Stimulated activated CD8-positive, alpha-beta memory T cell treated with anti-CD3 and anti-CD28 coated beads, Interleukin-2, amount 100 ng/mL, for 48 hours (primary cell): ENCODE measurements at regions not wholly inside any gene's neighbourhood (a gene's known extent, or its start where the extent isn't known, plus 50 kb on each side); places are given as distances from the start of the nearest gene placed in this dataset.
"Not testable (repeated sequence)": the region's sequence is repeated elsewhere in the genome, so short reads cannot be mapped to it uniquely, and the experiment has no call there.

Experiments
- DNase-seq, 2 donors: peaks; one replicate each; pipeline ENCODE4 v3.0.0-alpha.2; 2020; ENCODE audit warnings: low read depth in 2 of 2

DNA sequence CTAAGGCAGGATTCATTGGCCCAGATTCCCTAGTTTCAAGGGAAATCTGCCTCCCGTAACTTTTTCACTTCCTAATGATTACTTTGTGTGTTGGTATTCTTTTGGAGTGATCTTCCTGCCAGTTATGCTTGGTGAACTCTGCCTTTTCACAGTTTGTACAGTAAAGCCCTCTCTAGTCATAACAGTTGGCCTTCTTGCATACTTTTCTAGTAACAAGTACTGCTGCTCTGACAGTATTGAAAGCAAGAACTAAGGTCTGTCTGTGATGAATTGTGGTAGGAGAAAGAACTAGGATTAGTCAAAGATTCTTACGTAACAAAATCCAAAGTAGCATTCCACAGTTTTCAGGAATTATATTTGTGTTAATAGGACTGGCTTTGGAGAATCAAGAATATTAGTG is 1457.2 kb upstream of the WWC1 start:
- DNase-seq, result no peak

DNA sequence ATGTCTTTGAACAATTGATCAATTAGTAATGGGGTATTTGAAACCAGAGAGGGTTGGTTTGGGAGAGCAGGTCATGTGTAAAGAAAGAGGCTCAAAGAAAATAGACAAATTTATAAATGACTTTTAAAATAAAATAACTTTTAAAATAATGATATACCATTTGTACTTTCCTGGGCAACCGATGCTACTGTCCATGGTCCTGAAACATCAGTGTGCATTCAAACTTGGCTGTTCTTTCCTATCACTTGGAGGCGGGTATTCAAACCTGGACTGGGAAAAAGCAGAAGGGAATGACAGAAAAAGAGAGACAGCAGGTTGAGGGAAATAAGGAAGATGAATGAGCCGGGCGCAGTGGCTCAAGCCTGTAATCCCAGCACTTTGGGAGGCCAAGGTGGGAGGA is 1446.4 kb upstream of the WWC1 start:
- DNase-seq, result no peak

DNA sequence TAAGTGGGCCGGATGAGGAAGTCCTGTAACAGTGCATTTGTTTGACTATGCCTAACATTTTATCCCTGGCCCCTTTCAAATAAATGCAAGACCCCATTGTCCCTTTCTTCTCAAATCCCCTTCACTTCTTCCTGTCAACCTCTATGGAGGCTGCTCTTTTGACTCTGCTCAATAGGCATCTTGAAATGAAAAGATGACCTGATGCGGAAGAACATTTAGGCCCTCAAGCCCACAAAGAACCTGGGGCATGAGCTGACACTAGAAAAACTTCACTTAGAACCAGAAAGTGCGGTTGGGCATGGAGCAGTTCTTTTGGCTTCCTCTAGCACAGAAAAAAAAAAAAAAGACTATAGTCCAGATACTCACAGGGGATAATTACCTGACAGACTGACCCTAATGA is 1434.7 kb upstream of the WWC1 start:
- DNase-seq, result no peak

DNA sequence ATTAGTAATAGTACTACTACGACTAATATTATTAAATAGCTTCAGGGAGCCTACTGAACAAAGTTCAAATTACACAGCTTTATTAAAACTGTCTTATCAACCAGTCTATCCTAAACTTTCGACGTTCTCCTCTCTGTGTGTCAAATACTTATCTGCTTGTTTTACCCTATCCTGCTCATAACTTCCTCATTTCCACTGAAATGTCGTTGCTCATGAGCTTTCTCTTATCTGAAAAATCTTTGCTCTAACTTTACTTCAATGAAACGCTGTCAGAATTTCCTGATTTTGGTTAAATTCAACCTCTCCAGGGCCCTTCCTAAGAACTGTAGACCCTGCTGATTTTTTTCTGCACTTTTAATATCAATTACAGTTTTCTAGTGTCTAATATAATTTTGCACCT is 1431.0 kb upstream of the WWC1 start:
- DNase-seq, result no peak

DNA sequence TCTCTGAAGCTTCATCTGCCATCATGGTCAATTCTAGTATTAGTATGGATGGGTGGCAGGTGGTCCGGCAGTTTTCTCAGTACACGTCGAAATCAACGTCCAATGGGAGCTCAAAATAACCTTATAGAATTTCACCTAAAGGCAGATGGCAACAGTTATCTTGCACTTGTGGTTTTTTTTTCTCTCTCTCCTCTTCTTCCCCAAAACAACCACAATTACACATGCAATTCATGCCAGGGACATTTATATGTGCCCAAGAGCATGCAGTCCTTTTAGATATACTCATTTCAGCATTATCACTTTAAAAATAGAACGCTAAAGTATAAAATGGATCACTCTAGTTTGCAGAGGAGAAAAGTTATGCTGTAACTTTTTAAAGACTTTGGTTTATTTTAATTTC is 1428.9 kb upstream of the WWC1 start:
- DNase-seq, result no peak

DNA sequence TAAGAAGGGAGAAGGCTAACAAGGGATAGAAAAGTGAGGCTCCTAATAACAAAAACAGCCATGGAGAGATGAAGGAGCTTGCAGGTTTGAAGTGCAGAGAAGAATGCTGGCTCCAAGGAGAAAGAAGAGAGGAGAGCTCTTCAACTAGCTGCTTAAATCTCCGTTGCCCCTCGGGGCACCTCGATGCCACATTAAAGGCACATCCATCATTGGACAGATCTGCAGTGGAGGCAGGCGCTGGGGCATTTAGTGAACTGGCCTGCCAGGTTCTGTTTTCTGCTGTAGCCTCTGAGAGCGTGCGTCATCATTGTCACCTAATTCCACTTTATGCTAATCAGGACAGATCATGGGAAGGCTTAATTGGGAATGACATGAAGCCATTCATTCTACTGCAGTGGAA is 1426.2 kb upstream of the WWC1 start:
- no peak for DNase-seq

DNA sequence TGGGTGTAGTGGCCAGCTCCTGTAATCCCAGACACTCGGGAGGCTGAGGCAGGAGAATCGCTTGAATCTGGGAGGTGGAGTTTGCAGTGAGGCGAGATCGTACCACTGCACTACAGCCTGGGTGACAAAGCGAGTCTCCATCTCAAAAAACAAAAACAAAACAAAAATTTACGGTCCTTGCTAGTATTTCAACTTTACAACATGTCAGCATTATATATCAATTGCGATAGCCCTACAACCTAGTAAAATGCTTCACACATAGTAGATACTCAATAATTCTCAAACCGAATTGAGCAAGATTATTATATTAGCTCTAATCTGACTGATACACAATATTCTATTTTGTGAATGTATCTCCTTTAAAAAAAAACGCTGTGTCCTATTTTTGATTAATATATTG is 1411.0 kb upstream of the WWC1 start:
- no peak for DNase-seq

DNA sequence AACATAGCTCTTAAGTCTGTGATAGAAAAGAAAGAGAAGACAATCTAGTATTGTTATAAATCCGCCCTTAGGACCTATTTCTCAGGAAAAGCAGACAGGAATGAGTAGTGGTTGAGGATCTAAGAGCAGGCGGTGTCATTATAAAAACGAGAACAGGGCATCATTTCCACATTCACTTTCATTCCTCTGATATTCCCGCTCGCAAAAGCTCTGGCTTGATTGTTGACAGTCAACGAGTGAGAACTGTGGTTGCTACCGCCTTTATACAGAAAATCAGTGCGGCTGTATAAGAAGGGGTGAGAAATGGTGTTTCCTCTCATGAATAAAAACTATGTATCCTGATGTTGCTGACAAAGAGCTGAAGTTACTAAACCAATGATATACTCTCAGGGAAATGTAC is 1409.6 kb upstream of the WWC1 start:
- no peak for DNase-seq

DNA sequence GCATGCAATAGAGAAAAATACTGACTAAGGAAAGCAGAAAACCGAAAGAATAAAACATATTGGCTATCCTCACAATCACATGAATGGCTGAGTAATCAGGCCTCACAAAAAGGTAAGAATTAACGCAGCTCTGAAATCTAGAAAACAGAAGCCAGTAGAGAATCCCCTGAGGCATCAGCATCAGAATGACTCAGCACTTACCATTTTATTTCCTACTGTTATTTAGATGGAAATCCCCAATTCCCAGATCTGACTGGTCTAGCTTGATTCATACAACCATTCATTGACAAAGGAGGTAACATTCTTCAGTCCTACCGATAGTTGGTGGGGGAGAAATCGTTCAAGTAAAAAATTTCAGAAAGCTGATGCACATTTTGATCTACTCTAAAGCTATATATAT is 1408.4 kb upstream of the WWC1 start:
- DNase-seq, result no peak

DNA sequence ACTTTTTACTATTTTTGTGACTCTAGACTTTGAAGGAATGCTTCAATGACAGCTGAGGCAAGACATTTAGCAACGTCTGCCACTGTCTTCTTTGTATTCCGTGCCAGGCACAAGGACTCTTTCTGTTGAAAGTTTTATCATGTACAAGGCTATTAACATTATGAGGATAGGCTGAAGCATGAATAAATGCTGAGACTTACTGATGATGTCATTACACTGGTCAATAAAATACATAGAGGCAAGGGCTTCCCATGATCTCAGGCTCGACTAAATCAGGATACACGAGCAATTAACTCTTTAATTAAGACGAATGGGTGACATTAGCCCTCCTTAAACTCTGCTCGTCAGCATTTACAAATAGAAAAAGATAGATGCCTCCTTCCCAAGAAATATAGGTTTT is 1393.3 kb upstream of the WWC1 start:
- no peak for DNase-seq

DNA sequence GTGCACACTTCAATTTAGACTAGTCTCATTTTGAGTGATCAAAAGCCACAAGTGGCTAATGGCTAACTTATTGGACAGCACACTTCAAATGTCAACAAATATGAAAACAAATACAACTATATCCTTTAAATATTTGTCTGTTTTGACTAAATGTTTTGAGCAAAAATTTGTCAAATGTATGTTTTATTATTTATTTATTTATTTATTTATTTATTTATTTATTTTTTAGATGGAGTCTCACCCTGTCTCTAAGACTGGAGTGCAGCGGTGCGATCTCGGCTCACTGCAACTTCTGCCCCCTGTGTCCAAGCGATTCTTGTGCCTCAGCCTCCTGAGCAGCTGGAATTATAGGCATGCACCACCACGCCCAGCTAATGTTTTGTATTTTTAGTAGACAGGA is 1392.1 kb upstream of the WWC1 start:
- DNase-seq, result no peak

DNA sequence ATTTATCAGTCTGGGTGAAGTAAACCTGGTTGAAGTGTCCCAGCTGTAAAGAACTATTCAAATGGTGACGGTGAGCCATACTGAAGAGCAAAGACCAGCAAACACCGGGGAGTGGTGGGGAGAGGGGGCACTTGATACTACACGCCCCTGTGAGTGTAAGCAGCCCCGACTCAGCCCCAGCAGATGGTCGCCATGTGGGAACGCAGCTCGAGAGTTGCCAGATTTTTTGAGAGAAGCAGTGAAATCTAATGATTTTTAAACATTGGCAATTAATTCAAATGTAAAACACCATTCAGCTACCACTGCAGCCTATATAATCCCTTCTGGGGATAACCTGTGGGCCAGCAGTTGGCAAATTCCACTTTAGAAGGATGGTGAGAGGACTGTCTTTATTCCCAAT is 1386.9 kb upstream of the WWC1 start:
- no peak for DNase-seq

DNA sequence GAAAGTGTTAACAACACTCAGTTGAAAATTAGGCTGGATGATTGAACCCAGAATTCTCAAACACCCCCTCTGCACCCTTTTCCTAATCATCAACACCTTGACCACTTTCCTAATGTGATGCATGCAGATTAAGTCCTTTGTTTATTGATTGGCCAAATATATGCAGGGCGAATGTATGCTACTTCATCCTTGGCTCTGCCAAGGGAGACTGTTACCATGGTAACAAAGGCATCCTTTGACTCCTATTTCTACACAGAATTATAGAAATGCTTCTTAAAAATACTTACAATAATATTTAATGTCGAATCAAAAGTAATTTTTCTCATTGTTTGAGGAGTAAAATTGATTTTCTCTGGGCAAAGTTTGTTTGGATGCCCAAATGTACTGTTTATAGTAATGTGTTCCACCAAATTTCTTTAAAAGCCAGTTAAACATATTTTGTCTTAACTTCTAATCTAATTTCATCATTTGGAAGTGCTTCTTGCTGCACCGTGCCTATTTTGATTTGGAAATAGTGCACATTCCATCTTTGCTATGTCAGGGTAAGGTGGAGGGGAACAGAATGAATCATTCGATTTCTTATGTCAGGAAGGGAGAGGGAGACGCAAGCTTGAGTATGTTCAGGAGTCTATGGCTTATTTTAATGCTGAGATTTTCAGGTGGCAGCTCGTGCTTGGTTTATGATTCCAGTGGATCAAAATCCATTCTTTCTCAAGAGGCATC is 1384.3 kb upstream of the WWC1 start:
- no peak for DNase-seq

DNA sequence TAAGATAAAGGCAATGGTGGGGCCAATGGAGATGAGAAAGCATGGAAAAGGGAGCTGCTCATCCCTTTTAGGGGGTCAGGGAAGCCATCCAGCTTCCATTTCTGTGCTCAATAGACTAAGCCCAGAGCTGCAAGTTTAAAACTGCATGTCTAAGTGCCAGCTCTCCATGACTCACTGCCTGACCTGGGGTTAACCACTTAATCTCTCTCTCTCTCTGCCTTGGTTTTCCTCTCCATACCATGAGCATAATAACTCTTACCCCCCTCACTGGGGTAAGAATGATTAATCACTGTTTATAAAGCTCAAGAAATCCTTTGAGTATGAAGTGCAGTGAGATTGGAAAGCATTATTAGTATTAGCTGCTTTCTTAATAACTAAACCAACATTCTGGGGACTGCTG is 1382.4 kb upstream of the WWC1 start:
- no peak for DNase-seq

DNA sequence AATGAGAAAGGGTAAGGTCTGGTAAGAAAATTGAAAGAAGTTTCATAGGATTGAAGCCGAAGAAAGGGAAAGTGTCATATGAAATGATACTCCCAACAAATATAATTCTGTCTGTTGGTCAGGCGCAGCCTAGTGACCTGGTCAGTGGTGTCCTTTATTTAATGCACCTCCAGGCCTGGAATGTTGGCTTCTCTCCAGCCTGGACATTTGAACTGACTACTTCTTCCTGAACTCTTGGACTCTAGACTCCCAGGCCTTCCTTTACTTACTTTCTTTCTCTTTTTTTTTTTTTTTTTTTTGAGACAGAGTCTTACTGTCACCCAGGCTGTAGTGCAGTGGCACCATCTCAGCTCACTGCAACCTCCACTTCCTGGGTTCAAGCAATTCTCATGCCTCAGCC is 1381.5 kb upstream of the WWC1 start:
- DNase-seq, result no peak

DNA sequence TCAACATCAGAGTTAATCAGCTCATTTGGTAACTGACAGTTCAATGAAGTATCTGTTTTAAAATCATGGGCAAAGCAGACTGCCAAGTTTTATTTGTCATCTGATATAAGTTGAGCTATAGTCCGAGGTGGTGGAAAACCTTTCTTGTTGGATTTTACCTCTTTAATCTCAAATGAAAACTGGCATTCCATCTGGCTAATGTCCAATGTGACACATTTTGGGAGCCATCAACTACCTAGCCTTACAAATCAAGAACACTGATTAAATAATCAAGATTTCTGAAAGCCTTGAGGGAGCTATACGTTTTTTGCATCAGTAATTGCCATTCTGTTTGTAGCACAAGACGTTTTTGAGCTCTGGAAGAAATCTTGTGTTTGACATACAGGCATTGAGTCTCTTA is 1380.5 kb upstream of the WWC1 start:
- no peak for DNase-seq

DNA sequence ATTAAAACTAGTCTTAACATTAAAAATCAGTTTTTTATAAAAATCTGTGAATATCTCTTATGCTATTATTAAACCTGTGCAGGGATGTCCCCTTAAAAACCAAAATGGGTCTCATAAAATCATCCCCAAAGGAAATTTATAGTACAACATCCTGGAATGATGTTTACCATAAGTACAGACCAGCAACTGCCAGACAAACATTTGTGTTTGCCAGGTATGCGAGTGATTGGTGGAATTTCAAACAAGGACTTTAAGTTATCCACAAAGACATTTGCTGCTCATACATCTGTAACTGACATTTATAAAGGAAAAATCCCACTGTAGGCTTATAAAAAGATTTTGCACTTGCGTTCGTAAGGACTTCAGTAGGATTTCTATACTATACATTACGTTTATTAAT is 1375.4 kb upstream of the WWC1 start:
- DNase-seq, result no peak

DNA sequence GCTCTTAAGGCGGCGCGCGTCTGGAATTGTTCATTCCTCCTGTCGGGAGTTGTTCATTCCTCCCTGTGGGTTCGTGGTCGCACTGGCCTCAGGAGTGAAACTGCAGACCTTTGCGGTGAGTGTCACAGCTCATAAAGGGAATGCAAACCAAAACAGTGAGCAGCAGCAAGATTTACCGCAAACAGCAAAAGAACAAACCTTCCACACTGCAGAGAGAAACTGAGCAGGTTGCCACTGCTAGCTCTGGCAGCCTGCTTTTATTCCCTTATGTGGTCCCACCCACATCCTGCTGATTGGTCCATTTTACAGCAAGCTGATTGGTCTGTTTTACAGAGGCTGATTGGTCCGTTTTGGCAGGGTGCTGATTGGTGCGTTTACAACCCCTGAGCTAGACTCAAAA is 1365.3 kb upstream of the WWC1 start:
- DNase-seq, result no peak

DNA sequence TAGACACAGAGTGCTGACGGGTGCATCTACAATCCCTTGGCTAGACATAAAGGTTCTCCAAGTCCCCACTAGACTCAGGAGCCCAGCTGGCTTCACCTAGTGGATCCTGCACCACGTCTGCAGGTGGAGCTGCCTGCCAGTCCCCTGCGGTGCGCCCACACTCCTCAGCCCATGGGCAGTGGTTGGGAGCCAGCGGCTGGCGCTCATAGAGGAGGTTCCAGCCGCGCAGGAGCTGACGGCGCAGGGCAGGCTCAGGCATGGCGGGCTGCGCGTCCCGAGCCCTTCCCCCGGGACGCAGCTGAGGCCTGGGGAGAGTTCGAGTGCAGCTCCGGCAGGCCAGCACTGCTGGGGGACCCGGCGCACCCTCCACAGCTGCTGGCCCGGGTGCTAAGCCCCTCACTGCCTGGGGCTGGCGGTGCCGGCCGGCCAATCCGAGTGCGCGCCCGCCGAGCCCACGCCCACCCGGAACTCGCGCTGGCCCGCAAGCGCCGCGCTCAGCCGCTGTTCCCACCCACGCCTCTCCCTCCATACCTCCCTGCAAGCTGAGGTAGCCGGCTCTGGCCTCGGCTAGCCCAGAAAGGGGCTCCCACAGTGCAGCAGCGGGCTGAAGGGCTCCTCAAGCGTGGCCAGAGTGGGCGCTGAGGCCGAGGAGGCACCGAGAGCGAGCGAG is 1364.5 kb upstream of the WWC1 start:
- not testable (repeated sequence) for DNase-seq

DNA sequence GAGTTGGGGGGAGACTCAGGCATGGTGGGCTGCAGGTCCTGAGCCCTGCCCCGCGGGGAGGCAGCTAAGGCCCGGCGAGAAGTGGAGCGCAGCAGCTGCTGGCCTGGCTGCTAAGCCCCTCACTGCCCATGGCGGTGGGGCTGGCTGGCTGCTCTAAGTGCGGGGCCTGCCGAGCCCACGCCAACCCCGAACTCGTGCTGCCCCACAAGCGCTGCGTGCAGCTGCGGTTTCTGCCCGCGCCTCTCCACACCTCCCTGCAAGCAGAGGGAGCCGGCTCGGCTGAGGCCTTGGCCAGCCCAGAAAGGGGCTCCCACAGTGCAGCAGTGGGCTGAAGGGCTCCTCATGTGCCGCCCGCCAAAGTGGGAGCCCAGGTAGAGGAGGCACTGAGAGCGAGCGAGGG is 1355.1 kb upstream of the WWC1 start:
- DNase-seq, result no peak

DNA sequence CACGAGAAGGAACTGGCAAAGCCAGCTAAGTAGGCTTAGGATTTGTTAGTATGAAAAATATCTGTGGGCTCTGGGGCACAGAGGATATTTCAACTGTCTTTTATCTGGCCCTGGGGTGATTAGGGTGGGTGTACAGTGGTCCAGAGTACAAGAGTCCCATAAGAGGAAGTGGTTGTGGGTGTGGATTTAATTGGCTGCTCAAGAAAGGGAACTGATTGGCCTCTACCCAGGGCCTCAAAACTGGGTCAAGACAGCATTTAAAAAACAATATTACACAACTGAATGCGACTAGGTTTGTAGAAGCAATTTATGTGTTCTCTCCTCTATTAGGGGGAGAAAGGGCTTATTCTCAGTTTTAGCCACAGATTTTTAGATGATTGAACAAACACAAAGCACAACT is 1353.4 kb upstream of the WWC1 start:
- DNase-seq, result no peak

DNA sequence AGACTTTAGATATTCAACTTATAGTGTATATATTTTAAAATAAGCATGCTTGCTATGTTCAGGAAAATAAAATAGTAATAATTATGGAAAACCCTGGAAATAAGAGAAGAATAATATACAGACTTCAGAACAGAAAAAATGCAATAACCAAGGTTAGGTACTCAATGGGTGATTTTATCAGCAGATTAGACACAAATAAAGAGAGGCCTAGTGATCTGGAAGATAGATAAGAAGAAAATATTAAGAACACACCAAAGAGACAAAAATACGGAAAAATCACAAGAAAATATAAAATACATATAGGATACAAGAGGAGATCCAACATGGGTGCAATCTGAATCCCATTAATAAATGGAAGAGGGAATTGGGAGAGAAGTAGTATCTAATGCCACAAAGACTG is 1348.5 kb upstream of the WWC1 start:
- DNase-seq, result no peak

DNA sequence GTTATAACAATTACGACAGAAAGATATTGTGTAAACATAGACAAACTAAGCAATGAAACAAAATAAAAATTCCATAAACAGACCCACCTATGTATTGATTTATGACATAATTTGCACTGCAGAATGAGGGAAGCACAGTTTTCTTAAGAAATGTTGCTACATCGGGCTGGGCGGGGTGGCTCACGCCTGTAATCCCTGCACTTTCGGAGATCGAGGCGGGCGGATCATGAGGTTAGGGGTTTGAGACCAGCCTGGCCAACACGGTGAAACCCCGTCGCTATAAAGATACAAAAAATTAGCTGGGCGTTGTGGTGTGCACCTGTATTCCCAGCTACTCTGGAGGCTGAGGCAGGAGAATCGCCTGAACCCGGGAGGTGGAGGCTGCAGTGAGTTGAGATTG is 1344.4 kb upstream of the WWC1 start:
- no peak for DNase-seq

DNA sequence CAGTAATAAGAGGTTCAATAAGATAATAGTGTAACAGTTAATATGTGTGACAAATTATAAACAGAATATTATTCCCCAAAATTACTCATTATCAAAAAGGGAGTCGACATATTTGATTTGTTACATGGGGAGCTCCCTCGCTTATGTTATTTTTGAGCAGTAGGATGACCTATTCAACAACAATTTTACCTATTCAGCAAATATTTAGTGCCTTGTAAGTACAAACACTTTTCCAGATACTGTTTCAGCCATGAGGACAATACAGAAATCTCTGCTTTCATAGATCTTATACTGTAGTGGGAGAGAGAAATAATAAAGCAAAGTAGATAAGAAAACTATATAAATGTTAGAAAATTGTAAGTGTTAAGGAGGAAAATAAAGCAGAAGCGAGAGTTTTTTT is 1342.8 kb upstream of the WWC1 start:
- DNase-seq, result no peak
